OCI-LY1 (cell line): ENCODE measurements at regions not wholly inside any gene's neighbourhood (a gene's known extent, or its start where the extent isn't known, plus 50 kb on each side); places are given as distances from the start of the nearest gene placed in this dataset.

Experiments
- CTCF ChIP-seq: fragments of 200-600 bp; sonication (generic), shearing (Covaris generic); IDR thresholded peaks from 2 replicates; pipeline ENCODE4 v1.5.1; 2017; ENCODE audit warnings: mild to moderate bottlenecking, antibody characterized with exemption, low read length, moderate library complexity, mixed read lengths
- EZH2 ChIP-seq: fragments of 200-600 bp; sonication (generic), shearing (Covaris generic); IDR thresholded peaks from 2 replicates; pipeline ENCODE4 v1.8.0; 2017; ENCODE audit warnings: borderline replicate concordance, mixed run types, mild to moderate bottlenecking, antibody characterized with exemption, low read length, moderate library complexity, mixed read lengths

- TF ChIP-seq CTCF (no peak), EZH2 (no peak)
These were observed 615.5 kb upstream of the KLHL1 start for GRCh38 chr13:70723732-70724131.
